ENCODE measurements at regions not wholly inside any gene's neighbourhood (a gene's known extent, or its start where the extent isn't known, plus 50 kb on each side); places are given as distances from the start of the nearest gene placed in this dataset.
"Not testable (repeated sequence)": the region's sequence is repeated elsewhere in the genome, so short reads cannot be mapped to it uniquely, and the experiment has no call there.

GRCh38 chr12:89053817-89054216 lies 298.5 kb downstream of the DUSP6 start:
- DNase-seq, result not testable (repeated sequence)

GRCh38 chr12:89051065-89051677 lies 301.1 kb downstream of the DUSP6 start:
- no peak for DNase-seq

GRCh38 chr12:89047856-89048418 lies 304.4 kb downstream of the DUSP6 start:
- no peak for DNase-seq

- DNase-seq, result no peak
These were observed 311.2 kb downstream of the DUSP6 start for GRCh38 chr12:89041078-89041477.

- peak; percentile 70 to 86 for DNase-seq
These were observed 311.9 kb downstream of the DUSP6 start for GRCh38 chr12:89040146-89040964.

- no peak for DNase-seq
These were observed 313.3 kb downstream of the DUSP6 start for GRCh38 chr12:89038831-89039512.

GRCh38 chr12:89033062-89033461 lies 319.2 kb downstream of the DUSP6 start:
- no peak for DNase-seq

GRCh38 chr12:89029961-89030360 lies 322.3 kb downstream of the DUSP6 start:
- DNase-seq, result no peak

GRCh38 chr12:89024580-89024979 lies 327.7 kb downstream of the DUSP6 start:
- DNase-seq, result no peak

GRCh38 chr12:89023936-89024335 lies 328.4 kb downstream of the DUSP6 start:
- DNase-seq, result no peak

GRCh38 chr12:89020689-89021088 lies 331.6 kb downstream of the DUSP6 start:
- no peak for DNase-seq

- DNase-seq, result no peak
These were observed 332.2 kb downstream of the DUSP6 start for GRCh38 chr12:89020121-89020480.

GRCh38 chr12:89019439-89020120 lies 332.7 kb downstream of the DUSP6 start:
- peak; percentile 44 to 74 for DNase-seq

- DNase-seq, result no peak
These were observed 335.1 kb downstream of the DUSP6 start for GRCh38 chr12:89016970-89017778.

- DNase-seq, result no peak
These were observed 336.9 kb downstream of the DUSP6 start for GRCh38 chr12:89015419-89015818.

GRCh38 chr12:88998421-88998820 lies 353.9 kb downstream of the DUSP6 start:
- no peak for DNase-seq

GRCh38 chr12:88996200-88996788 lies 356.0 kb downstream of the DUSP6 start:
- no peak for DNase-seq

GRCh38 chr12:88994971-88995370 lies 357.3 kb downstream of the DUSP6 start:
- DNase-seq, result no peak

GRCh38 chr12:88994537-88994936 lies 357.8 kb downstream of the DUSP6 start:
- DNase-seq, result no peak

- no peak for DNase-seq
These were observed 358.6 kb downstream of the DUSP6 start for GRCh38 chr12:88993651-88994050.

GRCh38 chr12:88986056-88986455 lies 366.2 kb downstream of the DUSP6 start:
- no peak for DNase-seq

- DNase-seq, result no peak
These were observed 366.7 kb downstream of the DUSP6 start for GRCh38 chr12:88985631-88986030.

All from stimulated activated CD4-positive, alpha-beta T cell treated with anti-CD3 and anti-CD28 coated beads, Interleukin-4, amount 100 ng/mL, for 4 hours (primary cell).